GM23248 (cell line): ENCODE measurements at regions not wholly inside any gene's neighbourhood (a gene's known extent, or its start where the extent isn't known, plus 50 kb on each side); places are given as distances from the start of the nearest gene placed in this dataset.

Source experiments
- DNase-seq: peaks from one replicate; pipeline ENCODE4 v3.0.0-alpha.2; 2015
- H2AFZ ChIP-seq: fragments of 200-600 bp; sonication (generic); 2 replicates; pipeline ENCODE4 v1.6.1; 2016; ENCODE audit warnings: antibody characterized with exemption
- H3F3A ChIP-seq: fragments of 200-600 bp; sonication (generic); 2 replicates; pipeline ENCODE4 v1.6.1; 2016; ENCODE audit warnings: mild to moderate bottlenecking, antibody characterized with exemption, mixed run types; ENCODE audit not compliant: insufficient read depth
- H3K27ac ChIP-seq: fragments of 200-600 bp; sonication (generic); 2 replicates; pipeline ENCODE4 v1.5.1; 2016; ENCODE audit warnings: mild to moderate bottlenecking
- H3K27me3 ChIP-seq: fragments of 200-600 bp; sonication (generic); replicated peaks from 2 replicates; pipeline ENCODE4 v1.6.1; 2016; ENCODE audit warnings: mild to moderate bottlenecking; ENCODE audit not compliant: insufficient read depth
- H3K36me3 ChIP-seq: fragments of 200-600 bp; sonication (generic); 2 replicates; pipeline ENCODE4 v1.6.1; 2016; ENCODE audit warnings: low read depth, mild to moderate bottlenecking
- H3K4me1 ChIP-seq: fragments of 200-600 bp; sonication (generic); 2 replicates; pipeline ENCODE4 v1.6.1; 2016; ENCODE audit warnings: mild to moderate bottlenecking; ENCODE audit not compliant: insufficient read depth
- H3K4me2 ChIP-seq: fragments of 200-600 bp; sonication (generic); one replicate; pipeline ENCODE4 v1.6.1; 2016; ENCODE audit warnings: mild to moderate bottlenecking; ENCODE audit not compliant: unreplicated experiment
- H3K4me3 ChIP-seq: fragments of 200-600 bp; sonication (generic); 2 replicates; pipeline ENCODE4 v1.5.1; 2016; ENCODE audit warnings: mild to moderate bottlenecking
- H3K79me2 ChIP-seq: fragments of 200-600 bp; sonication (generic); 2 replicates; pipeline ENCODE4 v1.6.1; 2016; ENCODE audit warnings: mild to moderate bottlenecking; ENCODE audit not compliant: insufficient read depth
- H3K9ac ChIP-seq: fragments of 200-600 bp; sonication (generic); 2 replicates; pipeline ENCODE4 v1.6.1; 2016; ENCODE audit warnings: mild to moderate bottlenecking
- H3K9me2 ChIP-seq: fragments of 200-600 bp; sonication (generic); 2 replicates; pipeline ENCODE4 v1.6.1; 2016; ENCODE audit warnings: mixed run types, mild to moderate bottlenecking, moderate library complexity; ENCODE audit not compliant: insufficient read depth
- H3K9me3 ChIP-seq: fragments of 200-600 bp; sonication (generic); one replicate; pipeline ENCODE4 v1.6.1; 2017; ENCODE audit warnings: low read depth
- H4K20me1 ChIP-seq: fragments of 200-600 bp; sonication (generic); 2 replicates; pipeline ENCODE4 v1.6.0; 2016; ENCODE audit not compliant: insufficient read depth
- EZH2 ChIP-seq: fragments of 200-600 bp; sonication (generic); IDR thresholded peaks from 2 replicates; pipeline ENCODE4 v1.6.1; 2018; ENCODE audit warnings: antibody characterized with exemption, mild to moderate bottlenecking; ENCODE audit not compliant: insufficient read depth, poor library complexity, severe bottlenecking
- EZH2phosphoT487 ChIP-seq: fragments of 200-600 bp; sonication (generic); IDR thresholded peaks from 2 replicates; pipeline ENCODE4 v1.6.1; 2018; ENCODE audit warnings: antibody characterized with exemption, moderate library complexity, mild to moderate bottlenecking, low read depth; ENCODE audit not compliant: insufficient read depth
- WGBS, 2 experiments: methylation state at CpG; one replicate each; pipeline ENCODE4 v1.1.6; 2015 to 2017; ENCODE audit warnings: low lambda C conversion rate in 2 of 2, low coverage in 1 of 2; ENCODE audit errors: missing lambda C conversion rate in 2 of 2; 5-methylcytosine and 5-hydroxymethylcytosine counted together
- in situ Hi-C: fragments of 300-500 bp; cut with MboI; formaldehyde crosslinking; loops from 2 replicates; pipeline ENCODE4 v1.15.0; 2020

GRCh38 chr20:60378620-60379019 is 420.4 kb downstream of the CDH26 start:
- H3K27me3 ChIP-seq = no peaks in the 10 kb centered on the region
- H4K20me1 ChIP-seq = no peaks in the 10 kb centered on the region
- H3K36me3 ChIP-seq = no peaks in the 10 kb centered on the region
- H3K4me2 ChIP-seq = no peak overlapping the region
- H3K79me2 ChIP-seq = no peaks in the 10 kb centered on the region
- no peak overlapping the region for H2AFZ ChIP-seq
- H3K9me2 ChIP-seq = no peaks in the 10 kb centered on the region
- TF ChIP-seq EZH2 (no peak), EZH2phosphoT487 (no peak)
- H3F3A ChIP-seq = no peaks in the 10 kb centered on the region
- H3K4me1 ChIP-seq = no peaks in the 10 kb centered on the region
- DNase-seq = no peak
- in situ Hi-C loops = no loop called here
- H3K9ac ChIP-seq = no peak overlapping the region
- H3K27ac ChIP-seq = no peak overlapping the region
- H3K9me3 ChIP-seq = no peaks in the 10 kb centered on the region
- H3K4me3 ChIP-seq = no peak overlapping the region

- Histone ChIP-seq H3K9me3 (no peaks in the 10 kb centered on the region), H2AFZ (no peak overlapping the region), H3K4me3 (no peak overlapping the region), H3K27ac (no peak overlapping the region), H3K4me1 (no peaks in the 10 kb centered on the region), H3F3A (no peaks in the 10 kb centered on the region), H3K9me2 (no peaks in the 10 kb centered on the region), H3K36me3 (no peaks in the 10 kb centered on the region), H3K79me2 (no peaks in the 10 kb centered on the region), H3K4me2 (no peak overlapping the region), H3K27me3 (no peaks in the 10 kb centered on the region), H4K20me1 (no peaks in the 10 kb centered on the region), H3K9ac (no peak overlapping the region)
- no peak for DNase-seq
- WGBS, 2 experiments = 29 to 33% methylated on average over 3 of the region's 3 CpGs
- no peak for TF ChIP-seq EZH2
- no peak for TF ChIP-seq EZH2phosphoT487
- in situ Hi-C loops = no loop called here
Measured at GRCh38 chr20:60381643-60382400, 423.6 kb downstream of the CDH26 start.

DNA sequence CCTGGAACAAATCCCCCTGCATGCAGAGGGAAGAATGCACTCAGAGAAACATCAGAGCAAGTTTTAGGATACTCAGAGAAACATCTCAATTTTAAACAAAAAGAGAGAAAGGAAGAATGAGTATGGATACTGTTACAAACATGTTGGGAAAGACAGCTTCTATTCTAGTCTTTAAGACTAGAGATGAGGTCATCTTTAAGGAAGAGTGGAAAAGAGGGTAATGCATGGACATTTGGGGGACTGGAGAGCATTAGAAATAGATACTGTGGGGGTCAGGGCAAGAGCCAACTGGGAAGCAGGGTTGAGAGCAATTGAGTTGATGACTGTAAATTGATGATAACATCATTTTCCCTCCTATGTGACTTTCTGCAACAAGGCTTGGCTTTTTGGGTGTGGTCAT is 431.2 kb downstream of the CDH26 start:
- H3K9ac ChIP-seq = no peak overlapping the region
- TF ChIP-seq EZH2phosphoT487 (no peak), EZH2 (no peak)
- H3K4me1 ChIP-seq = no peaks in the 10 kb centered on the region
- H3K27me3 ChIP-seq = no peaks in the 10 kb centered on the region
- no peak overlapping the region for H3K4me3 ChIP-seq
- H3K79me2 ChIP-seq = no peaks in the 10 kb centered on the region
- no peak for DNase-seq
- no peaks in the 10 kb centered on the region for H3K36me3 ChIP-seq
- no peaks in the 10 kb centered on the region for H3K9me3 ChIP-seq
- in situ Hi-C loops = no loop called here
- H3K4me2 ChIP-seq = no peak overlapping the region
- no peaks in the 10 kb centered on the region for H3F3A ChIP-seq
- no peaks in the 10 kb centered on the region for H4K20me1 ChIP-seq
- no peaks in the 10 kb centered on the region for H3K9me2 ChIP-seq
- H3K27ac ChIP-seq = no peak overlapping the region
- H2AFZ ChIP-seq = no peak overlapping the region

DNA sequence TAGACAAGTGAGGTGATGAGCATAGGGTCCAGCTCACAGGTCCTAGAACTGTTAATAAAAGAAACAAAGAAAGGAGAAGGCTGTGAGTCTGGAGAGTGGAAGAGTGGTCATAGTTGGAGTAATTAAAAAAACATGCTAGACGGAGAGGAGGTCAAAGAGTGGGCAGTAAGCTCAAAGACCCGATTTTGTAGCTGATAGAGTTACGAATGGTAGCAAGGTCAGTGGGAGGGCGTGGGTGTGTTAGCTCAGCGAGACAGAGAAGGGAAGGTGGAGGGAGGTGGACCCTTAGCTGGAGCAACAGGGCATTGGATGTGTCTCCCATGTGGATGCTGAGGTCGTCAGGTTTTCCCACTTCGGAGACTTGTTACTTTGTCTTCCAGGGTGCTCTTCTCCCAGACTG is 431.7 kb downstream of the CDH26 start:
- Histone ChIP-seq H3F3A (no peaks in the 10 kb centered on the region), H4K20me1 (no peaks in the 10 kb centered on the region), H3K27ac (no peak overlapping the region), H3K4me3 (no peak overlapping the region), H3K9ac (no peak overlapping the region), H3K9me2 (no peaks in the 10 kb centered on the region), H3K79me2 (no peaks in the 10 kb centered on the region), H3K9me3 (no peaks in the 10 kb centered on the region), H3K27me3 (no peaks in the 10 kb centered on the region), H2AFZ (no peak overlapping the region), H3K4me1 (no peaks in the 10 kb centered on the region), H3K4me2 (no peak overlapping the region), H3K36me3 (no peaks in the 10 kb centered on the region)
- no peak for TF ChIP-seq EZH2phosphoT487
- no peak for TF ChIP-seq EZH2
- 13 to 15% methylated on average over 7 of the region's 7 CpGs for WGBS, 2 experiments
- in situ Hi-C loops = no loop called here
- no peak for DNase-seq

- Histone ChIP-seq H3K9ac (no peak overlapping the region), H2AFZ (no peak overlapping the region), H3K79me2 (no peaks in the 10 kb centered on the region), H3K9me2 (no peaks in the 10 kb centered on the region), H3K36me3 (no peaks in the 10 kb centered on the region), H3K9me3 (no peaks in the 10 kb centered on the region), H3K4me3 (no peak overlapping the region), H3K27ac (no peak overlapping the region), H3F3A (no peaks in the 10 kb centered on the region), H3K4me1 (no peaks in the 10 kb centered on the region), H3K27me3 (no peaks in the 10 kb centered on the region), H4K20me1 (no peaks in the 10 kb centered on the region), H3K4me2 (no peak overlapping the region)
- TF ChIP-seq EZH2phosphoT487 (no peak), EZH2 (no peak)
- in situ Hi-C loops = no loop called here
- DNase-seq = no peak
- 3 to 16% methylated on average over 3 of the region's 3 CpGs for WGBS, 2 experiments
Measured at GRCh38 chr20:60395991-60396390, 437.8 kb downstream of the CDH26 start.
